Fibroblast of pulmonary artery (primary cell): ENCODE measurements at regions not wholly inside any gene's neighbourhood (a gene's known extent, or its start where the extent isn't known, plus 50 kb on each side); places are given as distances from the start of the nearest gene placed in this dataset.
A peak's percentile ranks its signal among the peaks of the same experiment; 100 is the strongest.

Source experiments
- DNase-seq: peaks from one replicate; pipeline ENCODE4 v3.0.0-alpha.2; 2010; ENCODE audit warnings: low read depth
- H3K4me3 ChIP-seq: replicated peaks from 2 replicates; pipeline ENCODE4 v1.5.1; 2011; ENCODE audit warnings: low read depth, mild to moderate bottlenecking, control low read depth, low read length, moderate library complexity
- TF ChIP-seq, protein P1 (sequence below): IDR thresholded peaks from 2 replicates; pipeline ENCODE4 v1.5.1; 2011; ENCODE audit warnings: mild to moderate bottlenecking, control low read depth, low read length, inconsistent platforms; ENCODE audit errors: missing control alignments

DNA sequence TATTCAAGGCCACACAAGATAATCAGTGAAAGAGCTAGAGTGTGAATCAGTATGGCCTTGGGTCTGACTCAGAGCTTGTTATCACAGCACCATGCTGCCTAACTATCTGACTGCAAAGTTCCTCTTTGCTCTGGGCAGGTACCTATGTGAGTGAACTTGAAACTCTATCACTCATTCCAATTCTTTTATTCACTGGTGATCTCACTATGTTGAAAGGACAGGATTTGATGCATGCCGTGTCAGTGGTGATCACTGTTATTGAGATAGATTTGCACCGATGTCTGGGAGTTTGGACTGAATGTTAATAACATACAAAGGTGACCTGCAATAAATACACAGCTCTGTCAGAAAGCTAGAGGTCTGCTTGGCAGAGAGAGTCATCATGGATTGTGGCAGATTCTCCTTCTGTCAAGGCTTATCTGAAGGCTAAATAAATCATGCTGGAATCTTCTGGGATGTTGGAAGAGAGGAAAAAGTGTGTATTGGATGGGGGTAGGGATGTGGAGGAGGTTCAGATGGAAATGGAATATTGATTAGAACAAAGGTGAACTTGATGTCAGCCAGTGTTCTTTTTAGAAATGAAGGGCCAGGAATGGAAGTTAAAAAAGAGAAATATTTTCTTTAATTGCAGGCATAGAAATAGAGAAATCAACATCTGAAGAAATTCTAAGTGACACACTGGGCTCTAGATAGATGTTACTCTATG lies 91.8 kb upstream of the TNC start:
- no peak overlapping the region for H3K4me3 ChIP-seq
- DNase-seq, result no peak
- TF ChIP-seq, protein P1, sequence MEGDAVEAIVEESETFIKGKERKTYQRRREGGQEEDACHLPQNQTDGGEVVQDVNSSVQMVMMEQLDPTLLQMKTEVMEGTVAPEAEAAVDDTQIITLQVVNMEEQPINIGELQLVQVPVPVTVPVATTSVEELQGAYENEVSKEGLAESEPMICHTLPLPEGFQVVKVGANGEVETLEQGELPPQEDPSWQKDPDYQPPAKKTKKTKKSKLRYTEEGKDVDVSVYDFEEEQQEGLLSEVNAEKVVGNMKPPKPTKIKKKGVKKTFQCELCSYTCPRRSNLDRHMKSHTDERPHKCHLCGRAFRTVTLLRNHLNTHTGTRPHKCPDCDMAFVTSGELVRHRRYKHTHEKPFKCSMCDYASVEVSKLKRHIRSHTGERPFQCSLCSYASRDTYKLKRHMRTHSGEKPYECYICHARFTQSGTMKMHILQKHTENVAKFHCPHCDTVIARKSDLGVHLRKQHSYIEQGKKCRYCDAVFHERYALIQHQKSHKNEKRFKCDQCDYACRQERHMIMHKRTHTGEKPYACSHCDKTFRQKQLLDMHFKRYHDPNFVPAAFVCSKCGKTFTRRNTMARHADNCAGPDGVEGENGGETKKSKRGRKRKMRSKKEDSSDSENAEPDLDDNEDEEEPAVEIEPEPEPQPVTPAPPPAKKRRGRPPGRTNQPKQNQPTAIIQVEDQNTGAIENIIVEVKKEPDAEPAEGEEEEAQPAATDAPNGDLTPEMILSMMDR, result no peak

DNA sequence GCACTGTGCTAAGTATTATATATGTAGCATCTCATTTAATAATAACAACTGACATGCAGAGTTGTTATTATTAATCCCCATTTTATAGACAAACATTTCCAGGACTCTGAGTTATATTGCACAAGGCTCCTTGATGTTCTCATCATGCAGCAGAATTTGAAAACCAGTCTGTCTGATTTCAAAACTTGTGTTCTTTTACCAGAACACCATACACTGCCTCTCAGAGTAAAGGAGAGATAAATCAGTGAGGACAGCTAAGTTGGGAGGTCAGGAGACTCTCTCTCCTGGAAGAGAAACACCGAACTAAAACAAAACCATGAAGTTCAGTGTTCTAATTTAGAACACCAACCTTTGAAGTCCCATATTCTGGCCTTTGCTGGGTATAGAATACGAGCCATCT lies 92.7 kb upstream of the TNC start:
- no peak for DNase-seq
- no peak overlapping the region for H3K4me3 ChIP-seq
- TF ChIP-seq, protein P1, result no peak

DNA sequence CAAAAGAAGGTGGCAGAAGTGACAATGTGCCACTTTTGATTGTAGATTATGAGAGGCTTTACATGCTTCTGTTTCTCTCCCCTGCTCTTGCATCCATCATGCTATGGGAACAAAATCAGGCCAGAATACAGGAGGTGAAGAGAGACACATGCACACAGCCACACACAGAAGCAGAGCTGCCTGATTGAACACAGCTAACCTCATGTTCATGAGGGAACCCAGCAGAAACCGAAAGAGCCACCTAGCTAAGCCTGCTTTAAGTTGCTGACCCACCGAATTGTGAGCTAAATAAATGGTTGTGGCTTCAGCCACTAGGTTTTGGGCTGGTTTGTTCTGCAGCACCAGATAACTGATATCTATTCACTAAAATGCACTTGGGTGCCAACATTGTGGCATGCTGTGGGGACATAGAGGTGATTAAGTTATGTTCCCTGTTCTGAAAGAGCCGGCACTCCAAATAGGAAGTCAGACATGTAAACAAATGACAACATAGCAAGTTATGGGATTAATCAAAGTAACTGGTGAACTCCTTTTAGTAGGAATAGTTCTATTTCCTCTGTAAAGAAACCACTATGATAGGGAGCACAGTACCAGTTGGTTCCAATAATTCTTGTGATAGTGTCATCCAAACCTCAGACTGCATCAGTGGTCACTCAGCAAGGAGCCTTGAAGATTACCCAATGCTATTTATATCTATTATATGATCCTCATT lies 93.6 kb upstream of the TNC start:
- TF ChIP-seq, protein P1, result no peak
- DNase-seq, result no peak
- H3K4me3 ChIP-seq, result no peak overlapping the region

DNA sequence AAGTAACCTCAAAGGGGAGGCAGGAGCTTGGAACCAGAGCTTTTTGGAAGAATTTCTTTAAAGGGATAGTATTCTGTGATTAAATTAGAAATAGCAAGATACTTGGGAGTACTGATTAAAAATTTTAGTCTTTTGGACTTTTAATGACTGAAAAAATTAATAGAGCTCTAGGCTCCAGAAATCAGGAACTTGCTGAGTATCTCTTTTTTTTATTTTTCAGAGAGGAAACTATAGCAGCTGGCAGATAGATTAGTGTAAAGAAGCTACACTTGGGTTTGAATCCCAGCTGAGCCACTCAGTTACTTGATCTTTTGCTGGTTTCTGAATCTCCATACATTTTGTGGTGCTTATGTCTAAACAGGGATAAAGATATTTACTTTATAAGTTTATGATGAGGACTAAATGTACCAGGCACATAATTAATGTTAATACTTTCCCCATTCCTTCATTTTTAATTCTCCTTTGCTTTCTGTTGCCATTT lies 94.2 kb upstream of the TNC start:
- no peak overlapping the region for H3K4me3 ChIP-seq
- TF ChIP-seq, protein P1, result no peak
- no peak for DNase-seq

DNA sequence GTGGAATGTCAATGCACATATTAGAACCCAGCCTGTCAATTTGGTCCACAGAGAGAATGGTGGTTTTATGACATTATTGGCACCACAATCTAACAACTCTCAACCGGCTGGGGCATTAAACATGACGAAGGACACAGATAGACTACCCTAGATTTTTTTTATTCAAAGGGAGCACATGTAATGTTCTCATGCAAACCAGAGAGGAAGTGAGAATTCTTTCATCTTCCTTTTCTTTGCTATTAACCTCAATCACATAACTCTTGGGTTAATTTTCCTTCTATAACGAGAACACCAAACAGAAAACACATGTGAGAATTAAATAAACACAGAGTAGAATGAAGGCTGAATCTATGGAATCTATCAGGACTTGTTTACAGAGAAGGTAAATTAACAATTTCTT lies 94.9 kb upstream of the TNC start:
- TF ChIP-seq, protein P1, result no peak
- no peak for DNase-seq
- no peak overlapping the region for H3K4me3 ChIP-seq

DNA sequence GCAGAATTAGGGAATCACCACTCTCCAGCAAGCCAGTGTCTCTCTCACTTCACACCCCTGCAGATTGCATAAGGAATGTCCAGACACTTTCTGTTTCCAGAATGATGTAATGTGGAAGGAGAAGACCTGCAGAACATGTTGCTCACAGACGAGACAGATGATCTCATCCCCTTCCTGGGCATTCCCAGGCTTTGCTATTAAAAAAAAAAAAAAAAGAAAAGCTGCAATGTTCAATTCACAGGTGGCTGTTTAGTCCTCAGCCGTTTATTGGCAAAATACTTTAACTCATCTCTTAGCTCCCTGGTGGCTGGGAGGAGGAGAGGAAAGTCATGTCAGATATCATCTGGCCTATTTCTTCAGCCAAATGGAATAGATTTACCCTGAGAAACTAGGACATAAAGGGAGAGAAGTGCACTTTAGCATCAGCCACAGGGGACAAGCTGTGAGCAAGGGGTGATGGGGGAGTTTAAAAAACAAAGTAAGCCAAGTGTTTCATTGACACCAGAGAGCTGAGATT lies 95.9 kb upstream of the TNC start:
- H3K4me3 ChIP-seq, result no peak overlapping the region
- peak; percentile 83 for DNase-seq
- TF ChIP-seq, protein P1, result no peak
